CD14-positive monocyte (primary cell): ENCODE measurements at regions not wholly inside any gene's neighbourhood (a gene's known extent, or its start where the extent isn't known, plus 50 kb on each side); places are given as distances from the start of the nearest gene placed in this dataset.

Experiments used
- DNase-seq, 3 donors: peaks; one replicate each; pipeline ENCODE4 v3.0.0-alpha.2; 2011 to 2022
- H2AFZ ChIP-seq: 2 replicates; pipeline ENCODE4 v1.6.0; 2012; ENCODE audit warnings: mild to moderate bottlenecking, low read depth, low read length, inconsistent platforms; ENCODE audit not compliant: insufficient read depth, poor library complexity, severe bottlenecking
- H3K27ac ChIP-seq, 2 donors: 1 replicate in 1 of 2; 2 replicates in 1 of 2; pipeline ENCODE4 v1.5.1; 2012 to 2013; ENCODE audit warnings: low read length in 2 of 2, control low read depth in 1 of 2, inconsistent platforms in 1 of 2, low read depth in 1 of 2, mild to moderate bottlenecking in 1 of 2
- H3K27me3 ChIP-seq, 2 donors: one replicate each; pipeline versions ENCODE4 v1.6.0 to v1.6.1; 2011 to 2013; ENCODE audit warnings: low read length in 2 of 2; ENCODE audit not compliant: control insufficient read depth in 2 of 2, insufficient read depth in 2 of 2
- H3K36me3 ChIP-seq, 2 donors: replicated peaks in 1 of 2; 1 replicate in 1 of 2; 2 replicates in 1 of 2; pipeline versions ENCODE4 v1.5.1 to v1.6.1; 2012 to 2013; ENCODE audit warnings: low read length in 2 of 2, control low read depth in 1 of 2, inconsistent platforms in 1 of 2, mild to moderate bottlenecking in 1 of 2; ENCODE audit not compliant: insufficient read depth in 2 of 2, control insufficient read depth in 1 of 2
- H3K4me1 ChIP-seq, 2 donors: 1 replicate in 1 of 2; 2 replicates in 1 of 2; pipeline versions ENCODE4 v1.5.1 to v1.6.1; 2012 to 2013; ENCODE audit warnings: low read length in 2 of 2, control low read depth in 1 of 2, inconsistent platforms in 1 of 2, mild to moderate bottlenecking in 1 of 2, moderate library complexity in 1 of 2; ENCODE audit not compliant: insufficient read depth in 2 of 2, control insufficient read depth in 1 of 2
- H3K4me2 ChIP-seq: replicated peaks from 2 replicates; pipeline ENCODE3; 2012; ENCODE audit warnings: low read length, moderate library complexity, mild to moderate bottlenecking; ENCODE audit not compliant: poor library complexity, severe bottlenecking; ENCODE audit errors: extremely low read depth
- H3K4me3 ChIP-seq, 3 experiments: fragments of 200-600 bp in 1 of 3; sonication (generic) in 1 of 3; replicated peaks in 1 of 3; 1 replicate in 2 of 3; 2 replicates in 1 of 3; pipeline ENCODE4 v1.5.1; 2011 to 2013; ENCODE audit warnings: low read length in 3 of 3, mild to moderate bottlenecking in 3 of 3, control low read depth in 2 of 3, low read depth in 2 of 3, inconsistent platforms in 1 of 3, moderate library complexity in 1 of 3
- H3K79me2 ChIP-seq: 2 replicates; pipeline ENCODE4 v1.6.0; 2012; ENCODE audit warnings: mild to moderate bottlenecking, control low read depth, inconsistent platforms, low read length, moderate library complexity; ENCODE audit not compliant: insufficient read depth
- H3K9ac ChIP-seq: 2 replicates; pipeline ENCODE4 v1.6.0; 2017; ENCODE audit warnings: low read length, mild to moderate bottlenecking; ENCODE audit not compliant: insufficient read depth, poor library complexity, severe bottlenecking
- H3K9me3 ChIP-seq, 2 donors: replicated peaks in 1 of 2; 1 replicate in 1 of 2; 2 replicates in 1 of 2; pipeline versions ENCODE4 v1.5.1 to v1.6.1; 2012 to 2013; ENCODE audit warnings: low read length in 2 of 2, control low read depth in 1 of 2; ENCODE audit not compliant: control insufficient read depth in 1 of 2, insufficient read depth in 1 of 2
- H4K20me1 ChIP-seq: 2 replicates; pipeline ENCODE4 v1.6.0; 2012; ENCODE audit warnings: mild to moderate bottlenecking, low read length, control low read depth, moderate library complexity; ENCODE audit not compliant: insufficient read depth
- H3K27ac Mint-ChIP-seq, 7 donors: one replicate each; pipeline ENCODE4 v1.8.0; 2020; ENCODE audit warnings: mild to moderate bottlenecking in 7 of 7, mixed read lengths in 7 of 7, moderate library complexity in 6 of 7, inconsistent platforms in 2 of 7
- H3K27me3 Mint-ChIP-seq, 3 donors: one replicate each; pipeline ENCODE4 v1.8.0; 2021 to 2022; ENCODE audit warnings: low read depth in 3 of 3, mild to moderate bottlenecking in 3 of 3, mixed read lengths in 3 of 3, moderate library complexity in 3 of 3, inconsistent platforms in 1 of 3
- H3K36me3 Mint-ChIP-seq, 2 donors: one replicate each; pipeline ENCODE4 v1.8.0; 2020; ENCODE audit warnings: mixed read lengths in 2 of 2, inconsistent platforms in 1 of 2, mild to moderate bottlenecking in 1 of 2
- H3K4me1 Mint-ChIP-seq: one replicate; pipeline ENCODE4 v1.8.0; 2020; ENCODE audit warnings: mild to moderate bottlenecking, mixed read lengths
- H3K4me3 Mint-ChIP-seq, 2 donors: one replicate each; pipeline ENCODE4 v1.8.0; 2020; ENCODE audit warnings: mild to moderate bottlenecking in 2 of 2, mixed read lengths in 2 of 2, moderate library complexity in 1 of 2
- H3K9me3 Mint-ChIP-seq, 7 donors: one replicate each; pipeline ENCODE4 v1.8.0; 2020 to 2022; ENCODE audit warnings: mixed read lengths in 7 of 7, mild to moderate bottlenecking in 6 of 7, moderate library complexity in 6 of 7, inconsistent platforms in 2 of 7
- WGBS: methylation state at CpG from one replicate; pipeline ENCODE4 v1.1.5; 2013; ENCODE audit warnings: missing lambda C conversion rate; ENCODE audit not compliant: insufficient coverage; 5-methylcytosine and 5-hydroxymethylcytosine counted together
- intact Hi-C, 2 donors: fragments of 100-400 bp; cut with micrococcal nuclease; formaldehyde crosslinking; loops; one replicate each; pipeline versions ENCODE4 v1.15.0 to v1.15.1; 2023
- TF ChIP-seq, protein P1 (sequence below): fragments of 200-600 bp; IDR thresholded peaks from one replicate; pipeline ENCODE4 v1.8.0; 2022; ENCODE audit warnings: antibody characterized with exemption, mild to moderate bottlenecking

DNA sequence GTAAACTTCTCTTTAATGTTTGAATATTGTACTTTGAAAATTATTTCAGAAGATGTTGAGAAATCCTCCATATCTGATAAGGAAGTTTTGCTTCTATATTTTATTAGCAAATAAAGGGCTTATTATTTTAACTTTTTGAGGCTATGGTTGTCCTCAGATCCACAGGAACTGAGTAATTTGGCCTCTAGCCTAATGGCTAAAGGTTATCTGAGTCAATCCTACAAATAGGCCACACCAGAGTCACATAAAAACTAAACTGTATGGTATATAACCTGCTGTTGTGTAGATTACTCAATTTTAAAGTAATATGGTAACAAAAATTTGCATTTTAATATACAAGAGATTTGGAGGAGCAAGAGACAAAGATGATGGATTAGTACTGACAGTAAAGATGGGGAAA is 549.2 kb upstream of the GRAMD2B start:
- H3K4me3 ChIP-seq = no peak overlapping the region
- TF ChIP-seq, protein P1, sequence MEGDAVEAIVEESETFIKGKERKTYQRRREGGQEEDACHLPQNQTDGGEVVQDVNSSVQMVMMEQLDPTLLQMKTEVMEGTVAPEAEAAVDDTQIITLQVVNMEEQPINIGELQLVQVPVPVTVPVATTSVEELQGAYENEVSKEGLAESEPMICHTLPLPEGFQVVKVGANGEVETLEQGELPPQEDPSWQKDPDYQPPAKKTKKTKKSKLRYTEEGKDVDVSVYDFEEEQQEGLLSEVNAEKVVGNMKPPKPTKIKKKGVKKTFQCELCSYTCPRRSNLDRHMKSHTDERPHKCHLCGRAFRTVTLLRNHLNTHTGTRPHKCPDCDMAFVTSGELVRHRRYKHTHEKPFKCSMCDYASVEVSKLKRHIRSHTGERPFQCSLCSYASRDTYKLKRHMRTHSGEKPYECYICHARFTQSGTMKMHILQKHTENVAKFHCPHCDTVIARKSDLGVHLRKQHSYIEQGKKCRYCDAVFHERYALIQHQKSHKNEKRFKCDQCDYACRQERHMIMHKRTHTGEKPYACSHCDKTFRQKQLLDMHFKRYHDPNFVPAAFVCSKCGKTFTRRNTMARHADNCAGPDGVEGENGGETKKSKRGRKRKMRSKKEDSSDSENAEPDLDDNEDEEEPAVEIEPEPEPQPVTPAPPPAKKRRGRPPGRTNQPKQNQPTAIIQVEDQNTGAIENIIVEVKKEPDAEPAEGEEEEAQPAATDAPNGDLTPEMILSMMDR = no peak
- Mint-ChIP-seq H3K9me3 (peaks cover 1 to 14% (median 8%) of the 10 kb centered on the region in 7 donors), H3K27me3 (peaks cover 0 to 2% (median 0%) of the 10 kb centered on the region in 3 donors), H3K27ac (no peak overlapping the region), H3K4me3 (no peak overlapping the region), H3K4me1 (no peaks in the 10 kb centered on the region), H3K36me3 (no peaks in the 10 kb centered on the region)
- no peaks in the 10 kb centered on the region for H3K27me3 ChIP-seq
- H3K9ac ChIP-seq = no peak overlapping the region
- no peaks in the 10 kb centered on the region for H3K79me2 ChIP-seq
- no peak for DNase-seq
- no peak overlapping the region for H3K27ac ChIP-seq
- no peaks in the 10 kb centered on the region for H4K20me1 ChIP-seq
- H2AFZ ChIP-seq = no peak overlapping the region
- intact Hi-C loops = no loop called here
- H3K4me1 ChIP-seq = no peaks in the 10 kb centered on the region
- peaks cover 12% of the 10 kb centered on the region in 2 donors for H3K9me3 ChIP-seq
- no peaks in the 10 kb centered on the region for H3K36me3 ChIP-seq
- H3K4me2 ChIP-seq = no peak overlapping the region

DNA sequence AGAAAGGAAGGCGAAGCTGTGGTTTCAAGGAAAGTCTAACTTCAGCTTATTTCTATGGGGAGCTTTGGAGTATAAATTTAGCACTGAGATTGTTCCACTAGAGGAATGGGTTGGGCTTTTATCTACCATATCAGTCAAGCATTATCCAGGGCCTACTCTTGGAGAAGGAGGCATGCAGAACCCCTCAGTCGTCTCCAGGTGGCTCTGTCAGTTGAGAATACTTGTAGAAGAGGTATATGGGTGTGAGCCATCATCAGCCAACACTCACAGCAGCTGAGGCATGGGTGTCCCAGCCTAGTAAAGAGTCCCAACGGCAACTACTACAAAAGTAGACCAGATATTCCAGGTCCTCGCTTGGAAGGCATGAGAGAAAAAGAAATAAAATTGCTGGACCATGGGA is 548.5 kb upstream of the GRAMD2B start:
- Mint-ChIP-seq H3K4me3 (no peak overlapping the region), H3K27ac (no peak overlapping the region), H3K27me3 (peaks cover 0 to 2% (median 0%) of the 10 kb centered on the region in 3 donors), H3K36me3 (no peaks in the 10 kb centered on the region), H3K9me3 (peaks cover 5 to 17% (median 12%) of the 10 kb centered on the region in 7 donors), H3K4me1 (no peaks in the 10 kb centered on the region)
- Histone ChIP-seq H3K27me3 (no peaks in the 10 kb centered on the region), H3K79me2 (no peaks in the 10 kb centered on the region), H3K9me3 (peaks cover 12% of the 10 kb centered on the region in 2 donors), H2AFZ (no peak overlapping the region), H3K36me3 (no peaks in the 10 kb centered on the region), H3K4me2 (no peak overlapping the region), H3K27ac (no peak overlapping the region), H4K20me1 (no peaks in the 10 kb centered on the region), H3K9ac (no peak overlapping the region), H3K4me3 (no peak overlapping the region), H3K4me1 (no peaks in the 10 kb centered on the region)
- no CpG with 5 or more reads among the region's 4 CpGs for WGBS
- intact Hi-C loops = no loop called here
- TF ChIP-seq, protein P1 = no peak
- no peak for DNase-seq
